Small intestine (tissue), 7 donors: ENCODE measurements at regions not wholly inside any gene's neighbourhood (a gene's known extent, or its start where the extent isn't known, plus 50 kb on each side); places are given as distances from the start of the nearest gene placed in this dataset.

Experiments
- DNase-seq, 2 donors: peaks; one replicate each; pipeline versions ENCODE4 v3.0.0 to v3.0.0-alpha.2; 2013
- FAIRE-seq: peaks from 2 replicates; lab custom pipeline; 2012; peaks lifted over from hg19 to GRCh38; lab: Jason Lieb, UNC
- H3K27ac ChIP-seq, 3 donors: one replicate each; pipeline ENCODE4 v1.5.1; 2013; ENCODE audit warnings: low read length in 2 of 3, mild to moderate bottlenecking in 2 of 3, control low read depth in 1 of 3, inconsistent platforms in 1 of 3, low read depth in 1 of 3, moderate library complexity in 1 of 3
- H3K27me3 ChIP-seq, 3 donors: one replicate each; pipeline ENCODE4 v1.6.1; 2013; ENCODE audit warnings: low read length in 3 of 3, inconsistent platforms in 1 of 3; ENCODE audit not compliant: control insufficient read depth in 3 of 3, insufficient read depth in 3 of 3
- H3K36me3 ChIP-seq, 3 donors: one replicate each; pipeline ENCODE4 v1.6.1; 2013; ENCODE audit warnings: low read length in 3 of 3, inconsistent platforms in 1 of 3, low read depth in 1 of 3, mild to moderate bottlenecking in 1 of 3, moderate library complexity in 1 of 3; ENCODE audit not compliant: control insufficient read depth in 3 of 3, insufficient read depth in 2 of 3
- H3K4me1 ChIP-seq, 3 donors: one replicate each; pipeline ENCODE4 v1.6.1; 2013; ENCODE audit warnings: low read length in 2 of 3, inconsistent platforms in 1 of 3, low read depth in 1 of 3, mild to moderate bottlenecking in 1 of 3, moderate library complexity in 1 of 3; ENCODE audit not compliant: control insufficient read depth in 3 of 3, insufficient read depth in 2 of 3
- H3K4me3 ChIP-seq, 3 donors: one replicate each; pipeline ENCODE4 v1.5.1; 2013; ENCODE audit warnings: low read length in 3 of 3, control low read depth in 1 of 3, inconsistent platforms in 1 of 3, low read depth in 1 of 3, mild to moderate bottlenecking in 1 of 3, moderate library complexity in 1 of 3
- H3K9me3 ChIP-seq, 2 donors: one replicate each; pipeline ENCODE4 v1.6.1; 2013; ENCODE audit warnings: low read depth in 1 of 2, low read length in 1 of 2; ENCODE audit not compliant: control insufficient read depth in 2 of 2, insufficient read depth in 1 of 2
- WGBS, 3 donors: extraction: QIAGEN DNeasy Blood & Tissue Kit; methylation state at CpG; one replicate each; pipeline ENCODE4 v1.1.7; 2013; 5-methylcytosine and 5-hydroxymethylcytosine counted together
- donor health status: healthy with polysubstance abuse.
- donor health status: control.
- donor health status: control.
- donor health status: Bipolar disorder and iron deficiency.
- donor health status: healthy.

DNA sequence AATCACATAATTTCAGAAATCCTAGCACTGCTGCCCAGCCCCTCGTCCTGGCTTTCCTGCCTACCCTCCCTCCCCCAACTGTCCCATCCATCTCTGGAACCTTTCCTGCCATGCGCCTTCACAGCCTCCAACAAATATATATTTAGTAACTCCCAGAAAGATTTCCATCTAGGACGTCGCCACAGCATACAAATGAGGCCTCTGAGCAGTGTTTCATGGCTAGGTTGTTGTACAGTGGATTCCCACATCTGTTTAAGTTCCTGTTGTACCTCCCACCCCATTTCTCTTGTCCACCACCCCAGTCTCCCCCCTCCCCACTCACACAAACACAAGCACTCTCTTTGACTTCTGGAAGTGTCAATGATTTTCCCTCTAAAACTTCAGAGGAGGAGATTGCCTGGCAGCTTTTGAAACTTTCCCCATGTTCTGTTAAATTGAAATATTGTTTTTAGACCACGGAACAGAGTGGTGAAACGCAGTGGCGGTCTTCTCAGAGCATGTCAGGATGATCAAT, 280.3 kb upstream of the RORA start:
- Histone ChIP-seq H3K27me3 (no peaks in the 10 kb centered on the region), H3K9me3 (no peaks in the 10 kb centered on the region), H3K36me3 (no peaks in the 10 kb centered on the region), H3K4me1 (no peaks in the 10 kb centered on the region), H3K27ac (no peak overlapping the region), H3K4me3 (no peak overlapping the region)
- FAIRE-seq (no peak), DNase-seq (no peak)
- 65 to 80% (median 76%) methylated on average over 7 of the region's 7 CpGs for WGBS, 3 donors

DNA sequence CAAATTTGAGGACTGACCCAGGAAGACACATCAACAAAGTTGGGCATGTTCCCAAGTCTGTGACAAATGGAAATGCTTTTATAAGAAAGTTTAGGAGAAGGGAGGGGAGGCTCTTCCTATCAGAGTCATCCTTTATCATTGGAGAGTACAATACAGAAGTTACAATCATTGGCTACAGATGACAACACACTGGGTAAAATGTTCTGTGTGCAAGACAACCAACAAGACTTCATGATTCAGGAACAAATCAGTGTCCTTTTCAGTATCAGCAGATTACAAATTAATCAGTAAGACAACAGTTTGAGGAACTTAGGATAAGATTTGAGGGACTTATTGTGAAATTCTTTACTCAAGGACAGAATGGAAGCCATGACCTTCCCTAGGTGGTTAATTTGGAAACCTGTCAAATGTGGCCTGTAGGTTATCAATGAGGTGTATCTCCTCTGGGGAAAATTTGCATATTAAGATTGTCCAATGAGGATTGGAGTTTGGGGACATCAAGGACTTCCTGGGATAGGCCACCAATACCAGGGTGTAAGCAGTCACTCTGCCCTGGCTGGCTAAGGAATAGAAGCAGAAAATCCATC, 274.4 kb upstream of the RORA start:
- FAIRE-seq (no peak), DNase-seq (no peak)
- Histone ChIP-seq H3K9me3 (no peaks in the 10 kb centered on the region), H3K36me3 (no peaks in the 10 kb centered on the region), H3K27ac (no peak overlapping the region), H3K4me3 (no peak overlapping the region), H3K27me3 (peaks cover 0 to 3% (median 0%) of the 10 kb centered on the region in 3 donors), H3K4me1 (no peaks in the 10 kb centered on the region)

DNA sequence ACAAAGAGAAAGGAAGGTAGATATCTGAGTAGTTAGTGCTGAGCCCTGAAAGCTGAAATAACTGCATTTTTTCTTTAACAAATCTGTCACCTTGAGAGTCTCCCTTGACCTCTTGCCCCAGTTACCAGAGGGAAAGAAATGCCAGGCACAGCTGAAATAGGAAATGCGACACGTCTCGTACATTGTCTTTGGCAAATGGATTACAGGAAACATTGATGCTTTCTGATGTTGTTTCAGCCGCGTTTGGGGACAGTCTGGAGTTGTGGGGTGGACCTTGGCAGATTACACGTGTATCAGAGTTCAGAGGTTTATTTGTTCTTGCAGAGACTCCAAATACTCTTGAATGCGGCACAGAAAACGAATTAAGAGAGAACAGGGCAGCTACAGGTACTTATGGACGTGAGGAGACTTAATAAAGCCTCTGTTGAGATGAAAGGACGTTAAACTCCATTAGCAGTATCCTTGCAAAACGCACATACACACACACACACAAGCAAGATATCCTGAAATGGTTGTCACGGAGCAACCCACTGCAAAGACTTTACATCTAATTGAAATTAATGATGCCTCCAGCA, 272.8 kb upstream of the RORA start:
- FAIRE-seq (no peak), DNase-seq (no peak)
- Histone ChIP-seq H3K4me1 (no peaks in the 10 kb centered on the region), H3K27me3 (peaks cover 0 to 3% (median 0%) of the 10 kb centered on the region in 3 donors), H3K36me3 (no peaks in the 10 kb centered on the region), H3K27ac (no peak overlapping the region), H3K4me3 (no peak overlapping the region), H3K9me3 (no peaks in the 10 kb centered on the region)
- WGBS, 3 donors = 49 to 62% (median 55%) methylated on average over 12 of the region's 12 CpGs

DNA sequence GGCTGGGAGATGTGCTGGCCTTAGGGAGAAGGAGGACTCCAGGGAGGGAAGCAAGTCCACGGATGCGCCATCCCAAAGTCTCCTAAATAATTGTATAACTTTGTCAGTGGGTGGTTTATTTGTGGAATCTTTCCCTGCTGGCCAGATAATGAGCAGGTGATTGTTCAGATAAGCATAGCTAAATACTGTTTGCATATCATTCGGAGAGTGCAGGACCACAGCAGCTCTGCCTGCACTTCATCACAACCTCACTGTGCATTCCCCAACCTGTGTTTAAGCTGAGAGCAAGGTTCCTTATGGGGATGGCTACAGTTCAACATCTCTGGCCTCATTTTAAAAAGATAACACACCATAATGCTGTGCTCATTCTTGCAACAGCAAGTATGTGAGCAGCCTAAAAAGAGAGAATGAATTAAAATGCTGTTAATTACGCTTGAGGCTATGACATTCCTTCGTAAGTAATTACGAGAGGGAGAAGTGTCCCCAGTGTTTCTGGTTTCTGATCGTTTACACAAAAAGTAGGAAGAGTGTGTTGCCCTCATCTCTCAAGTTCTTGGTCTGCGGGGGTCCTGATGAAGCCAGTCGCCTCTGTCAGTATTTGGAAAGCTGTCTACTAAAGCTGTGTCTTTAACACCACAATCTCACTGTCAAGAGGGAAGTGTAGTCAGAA, 272.0 kb upstream of the RORA start:
- H3K27ac ChIP-seq = no peak overlapping the region
- WGBS, 3 donors = 72 to 77% (median 76%) methylated on average over 9 of the region's 9 CpGs
- H3K4me1 ChIP-seq = no peaks in the 10 kb centered on the region
- no peak for FAIRE-seq
- H3K36me3 ChIP-seq = no peaks in the 10 kb centered on the region
- H3K27me3 ChIP-seq = peaks cover 0 to 3% (median 0%) of the 10 kb centered on the region in 3 donors
- H3K4me3 ChIP-seq = no peak overlapping the region
- no peaks in the 10 kb centered on the region for H3K9me3 ChIP-seq
- no peak for DNase-seq

DNA sequence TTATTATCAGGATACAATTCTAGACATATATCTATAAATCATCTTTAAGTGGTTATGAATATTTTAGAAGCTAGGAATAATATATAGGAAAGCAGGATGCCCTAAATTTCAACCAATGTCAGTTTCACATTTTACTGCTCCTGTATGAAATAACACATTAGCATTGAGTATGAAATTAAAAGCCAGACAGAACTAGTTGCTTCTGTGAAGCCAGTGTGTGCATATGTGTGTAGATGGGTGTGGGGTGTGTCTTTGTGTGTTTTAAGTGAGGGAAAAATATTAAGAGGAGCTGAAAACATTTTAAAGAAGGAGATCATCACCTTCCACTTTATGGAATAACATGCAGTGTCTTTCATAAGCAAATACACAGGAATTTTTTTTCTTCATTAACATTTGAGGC, 271.4 kb upstream of the RORA start:
- FAIRE-seq = no peak
- Histone ChIP-seq H3K27me3 (peaks cover 0 to 3% (median 0%) of the 10 kb centered on the region in 3 donors), H3K4me1 (no peaks in the 10 kb centered on the region), H3K27ac (no peak overlapping the region), H3K9me3 (no peaks in the 10 kb centered on the region), H3K4me3 (no peak overlapping the region), H3K36me3 (no peaks in the 10 kb centered on the region)
- no peak for DNase-seq

DNA sequence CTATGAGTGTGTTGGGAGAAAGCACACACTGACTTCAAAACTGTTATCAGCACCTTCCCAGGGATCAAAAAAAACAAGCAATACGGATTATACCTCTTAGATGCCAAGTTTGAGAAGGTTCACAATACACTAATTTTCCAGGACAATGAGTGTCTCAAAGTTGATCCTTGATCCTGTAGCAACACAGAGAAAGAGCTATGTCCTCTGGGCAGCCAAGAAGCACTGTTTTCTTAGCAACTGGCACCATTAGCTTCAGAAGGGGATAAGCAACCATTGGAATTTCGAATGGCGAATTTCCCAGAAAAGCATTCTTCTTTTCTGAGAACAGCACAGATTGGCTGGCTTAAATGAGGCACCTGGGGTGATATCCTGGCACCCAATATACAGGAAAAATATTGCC, 270.3 kb upstream of the RORA start:
- FAIRE-seq (no peak), DNase-seq (no peak)
- Histone ChIP-seq H3K36me3 (no peaks in the 10 kb centered on the region), H3K4me1 (no peaks in the 10 kb centered on the region), H3K27ac (no peak overlapping the region), H3K4me3 (no peak overlapping the region), H3K27me3 (peaks cover 0 to 3% (median 0%) of the 10 kb centered on the region in 3 donors), H3K9me3 (no peaks in the 10 kb centered on the region)
- WGBS, 3 donors = 60 to 79% (median 75%) methylated on average over 3 of the region's 3 CpGs

DNA sequence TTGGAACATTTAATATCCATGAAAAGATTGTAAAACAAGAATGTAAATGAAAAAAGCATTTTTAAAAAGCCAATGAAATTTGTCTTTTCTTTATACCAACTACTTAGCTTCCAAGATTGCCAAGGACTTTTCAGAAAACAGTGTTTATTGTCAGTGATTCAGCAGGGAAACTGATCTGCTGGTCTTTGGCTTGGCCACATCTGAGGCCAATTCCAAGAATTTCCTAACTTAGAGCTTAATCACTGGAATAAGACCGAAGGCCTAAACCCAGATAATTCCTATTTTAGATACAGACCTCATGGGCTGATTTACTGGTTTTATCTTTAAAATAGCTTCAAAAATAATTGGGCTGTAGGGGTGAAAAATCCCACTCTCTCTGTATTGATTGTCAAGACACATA, 260.5 kb upstream of the RORA start:
- H3K4me1 ChIP-seq = no peaks in the 10 kb centered on the region
- no peak for FAIRE-seq
- 67 to 77% (median 76%) methylated on average over 1 of the region's 1 CpG for WGBS, 3 donors
- H3K4me3 ChIP-seq = no peak overlapping the region
- no peak overlapping the region for H3K27ac ChIP-seq
- DNase-seq = no peak
- no peaks in the 10 kb centered on the region for H3K9me3 ChIP-seq
- H3K36me3 ChIP-seq = no peaks in the 10 kb centered on the region
- H3K27me3 ChIP-seq = no peaks in the 10 kb centered on the region

DNA sequence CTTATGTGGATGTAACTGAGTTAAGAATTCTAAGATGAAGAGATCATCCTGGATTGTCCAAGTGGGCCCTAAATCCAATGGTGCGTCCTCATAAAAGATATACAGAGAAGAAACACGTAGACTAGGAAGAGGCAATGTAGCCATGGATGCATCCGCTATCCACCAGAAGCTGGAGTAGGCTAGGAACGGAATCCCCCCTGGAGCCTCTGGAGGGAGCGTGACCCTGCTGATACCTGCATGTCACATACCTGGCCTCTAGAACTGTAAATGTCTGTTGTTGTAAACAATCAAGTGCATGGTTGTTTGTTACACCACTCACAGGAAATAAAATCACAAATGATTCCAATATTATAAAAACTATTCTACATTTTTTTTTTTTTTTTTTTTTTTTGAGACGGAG, 254.5 kb upstream of the RORA start:
- H3K27me3 ChIP-seq = no peaks in the 10 kb centered on the region
- no peak for DNase-seq
- H3K36me3 ChIP-seq = no peaks in the 10 kb centered on the region
- H3K4me3 ChIP-seq = no peak overlapping the region
- no peak for FAIRE-seq
- no peaks in the 10 kb centered on the region for H3K4me1 ChIP-seq
- WGBS, 3 donors = 93 to 95% (median 93%) methylated on average over 5 of the region's 6 CpGs
- no peak overlapping the region for H3K27ac ChIP-seq
- H3K9me3 ChIP-seq = no peaks in the 10 kb centered on the region
